GM12878 (cell line): ENCODE measurements at regions not wholly inside any gene's neighbourhood (a gene's known extent, or its start where the extent isn't known, plus 50 kb on each side); places are given as distances from the start of the nearest gene placed in this dataset.

ENCODE experiments used
- ATAC-seq: fragments of 200-7000 bp; cut with Tn5 transposase; 3 replicates; pipeline ENCODE4 v1.9.1; 2020; ENCODE audit warnings: mild to moderate bottlenecking, moderate library complexity
- BruUV-seq: library from RNA; stranded (reverse); fragments of 400-500 nt; replicated peaks from 2 replicates; lab custom pipeline; 2021; lab: Mats Ljungman, UMichigan
- CTCF ChIA-PET: fragments of 300-600 bp; sonication (Branson Sonifier 250); formaldehyde crosslinking; extraction: SDS; loops from one replicate; lab custom pipeline; 2021; ENCODE audit warnings: inconsistent platforms; lab: Yijun Ruan, JAX
- POLR2A ChIA-PET: fragments of 350-600 bp; formaldehyde crosslinking; extraction: SDS; loops from one replicate; lab custom pipeline; 2021; ENCODE audit warnings: inconsistent platforms; lab: Charles Lee
- RAD21 ChIA-PET: fragments of 300-600 bp; sonication (Branson Sonifier 250); formaldehyde crosslinking; loops from one replicate; lab custom pipeline; 2023; ENCODE audit warnings: antibody characterized with exemption; ENCODE audit not compliant: unreplicated experiment; lab: Charles Lee
- SMC1A ChIA-PET: fragments of 300-600 bp; sonication (Branson Sonifier 250); formaldehyde crosslinking; loops from one replicate; lab custom pipeline; 2023; ENCODE audit not compliant: unreplicated experiment, uncharacterized antibody; lab: Charles Lee
- DNase-seq: peaks from one replicate; pipeline ENCODE4 v3.0.0-alpha.2; 2011; ENCODE audit warnings: low read depth, low spot score
- FAIRE-seq: peaks from 3 replicates; lab custom pipeline; 2011; peaks lifted over from hg19 to GRCh38; lab: Jason Lieb, UNC
- H2AFZ ChIP-seq: 2 replicates; pipeline ENCODE4 v1.6.0; 2011; ENCODE audit warnings: low read depth, low read length, control low read depth; ENCODE audit not compliant: control insufficient read depth
- H3K27ac ChIP-seq: 2 replicates; pipeline ENCODE4 v1.5.1; 2011; ENCODE audit warnings: control low read depth; ENCODE audit not compliant: control insufficient read depth, insufficient read depth
- H3K27me3 ChIP-seq, 2 experiments: replicated peaks in 1 of 2; 2 replicates each; pipeline versions ENCODE4 v1.6.0 to v1.6.1; 2011; ENCODE audit warnings: low read length in 1 of 2; ENCODE audit not compliant: control insufficient read depth in 2 of 2, insufficient read depth in 2 of 2
- H3K36me3 ChIP-seq, 2 experiments: 2 replicates each; pipeline ENCODE4 v1.5.1; 2011; ENCODE audit warnings: low read length in 1 of 2; ENCODE audit not compliant: control insufficient read depth in 2 of 2, insufficient read depth in 2 of 2
- H3K4me1 ChIP-seq: 2 replicates; pipeline ENCODE4 v1.6.1; 2011; ENCODE audit warnings: mild to moderate bottlenecking, low read length, moderate library complexity, mixed read lengths; ENCODE audit not compliant: control insufficient read depth, insufficient read depth
- H3K4me2 ChIP-seq: 2 replicates; pipeline ENCODE4 v1.6.0; 2011; ENCODE audit warnings: control low read depth; ENCODE audit not compliant: control insufficient read depth, insufficient read depth
- H3K4me3 ChIP-seq: fragments of 200-600 bp; sonication (generic); 2 replicates; pipeline ENCODE4 v1.5.1; 2016
- H3K79me2 ChIP-seq: 2 replicates; pipeline ENCODE4 v1.6.0; 2011; ENCODE audit warnings: low read length; ENCODE audit not compliant: control insufficient read depth, insufficient read depth
- H3K9ac ChIP-seq: 2 replicates; pipeline ENCODE4 v1.8.0; 2011; ENCODE audit warnings: low read length, control low read depth, mixed read lengths; ENCODE audit not compliant: control insufficient read depth, insufficient read depth
- H3K9me3 ChIP-seq: replicated peaks from 3 replicates; pipeline ENCODE4 v1.5.1; 2011; ENCODE audit warnings: mild to moderate bottlenecking, low read length; ENCODE audit not compliant: control insufficient read depth, insufficient read depth
- H4K20me1 ChIP-seq: 2 replicates; pipeline ENCODE4 v1.6.0; 2011; ENCODE audit not compliant: control insufficient read depth, insufficient read depth
- CBX3 ChIP-seq: fragments of 200-600 bp; sonication (generic); IDR thresholded peaks from 2 replicates; pipeline ENCODE4 v1.6.1; 2016; ENCODE audit warnings: low read depth, borderline replicate concordance
- FOXM1 ChIP-seq: IDR thresholded peaks from 2 replicates; pipeline ENCODE4 v1.6.1; 2012; ENCODE audit warnings: low read depth, mild to moderate bottlenecking, inconsistent platforms, low read length, moderate library complexity
- HCFC1 ChIP-seq: fragments of 150-350 bp; IDR thresholded peaks from 2 replicates; pipeline ENCODE4 v1.6.1; 2014; ENCODE audit warnings: low read length
- IKZF2 ChIP-seq, 2 experiments: fragments of 450-650 bp; IDR thresholded peaks; 2 replicates each; pipeline ENCODE4 v1.6.1; 2017; ENCODE audit warnings: mild to moderate bottlenecking in 2 of 2, moderate library complexity in 2 of 2
- LARP7 ChIP-seq: fragments of 450-650 bp; IDR thresholded peaks from 2 replicates; pipeline ENCODE4 v1.6.1; 2017; ENCODE audit warnings: mild to moderate bottlenecking
- MTA2 ChIP-seq: fragments of 450-650 bp; IDR thresholded peaks from 2 replicates; pipeline ENCODE4 v1.6.1; 2016; ENCODE audit warnings: low read depth, mild to moderate bottlenecking, moderate library complexity
- MYB ChIP-seq: fragments of 150-350 bp; IDR thresholded peaks from 2 replicates; pipeline ENCODE4 v1.6.1; 2014; ENCODE audit warnings: mild to moderate bottlenecking, low read depth, low read length, borderline replicate concordance
- NR2F1 ChIP-seq: fragments of 450-650 bp; conservative IDR thresholded peaks from 2 replicates; pipeline ENCODE4 v1.6.1; 2017; ENCODE audit warnings: mild to moderate bottlenecking
- PAX5 ChIP-seq: IDR thresholded peaks from 2 replicates; pipeline ENCODE4 v1.6.1; 2011; ENCODE audit warnings: low read depth, low read length, borderline replicate concordance
- RAD51 ChIP-seq: fragments of 450-650 bp; IDR thresholded peaks from 2 replicates; pipeline ENCODE4 v1.6.1; 2016; ENCODE audit warnings: moderate library complexity, mild to moderate bottlenecking, inconsistent platforms
- SREBF2 ChIP-seq: IDR thresholded peaks from 2 replicates; pipeline ENCODE4 v1.6.1; 2012; ENCODE audit warnings: mild to moderate bottlenecking, low read length
- SUPT20H ChIP-seq: IDR thresholded peaks from 2 replicates; pipeline ENCODE4 v1.6.1; 2011; ENCODE audit warnings: low read depth, mild to moderate bottlenecking, low read length, moderate library complexity, borderline replicate concordance; ENCODE audit not compliant: control insufficient read depth
- ZNF274 ChIP-seq: IDR thresholded peaks from one replicate; pipeline ENCODE4 v1.8.0; 2011; ENCODE audit not compliant: insufficient read length, insufficient read depth
- WGBS: methylation state at CpG from one replicate; pipeline ENCODE4 v1.1.6; 2016; ENCODE audit warnings: low lambda C conversion rate; ENCODE audit not compliant: insufficient replicate concordance, insufficient coverage; ENCODE audit errors: missing lambda C conversion rate; 5-methylcytosine and 5-hydroxymethylcytosine counted together
- in situ Hi-C: fragments of 300-500 bp; cut with MboI; formaldehyde crosslinking; loops from 9 replicates; pipeline ENCODE4 v1.14.3; 2018; ENCODE audit warnings: mixed read lengths
- intact Hi-C: fragments of 100-400 bp; cut with micrococcal nuclease; formaldehyde crosslinking; loops from one replicate; pipeline ENCODE4 v1.14.2; 2022; ENCODE audit not compliant: unreplicated experiment
- TF ChIP-seq, protein P1 (sequence below): IDR thresholded peaks from 2 replicates; pipeline ENCODE4 v1.6.1; 2011; ENCODE audit warnings: low read depth, low read length, improper control_type of control experiment, borderline replicate concordance

DNA sequence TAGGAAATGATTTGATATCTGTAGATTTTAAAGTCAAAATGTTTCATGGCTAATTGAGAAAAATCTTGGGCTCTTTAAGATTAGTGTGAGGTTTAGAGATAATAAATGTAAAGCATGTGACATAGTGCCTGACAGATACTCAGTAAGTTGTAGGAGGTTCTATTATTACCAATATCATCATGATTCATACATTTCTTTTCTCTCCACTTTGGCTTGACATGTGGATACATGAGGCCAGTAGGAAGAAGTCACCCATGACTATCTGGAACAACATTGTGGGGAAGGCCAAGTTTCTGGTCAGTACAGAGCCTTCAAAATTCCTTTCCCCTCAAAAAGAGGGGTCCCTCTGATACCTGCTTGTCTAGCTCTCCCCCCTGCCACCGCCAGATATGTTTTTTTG, 91.2 kb upstream of the SORBS2 start:
- H3K79me2 ChIP-seq: no peaks in the 10 kb centered on the region
- POLR2A ChIA-PET: no interaction called here
- intact Hi-C loops (no loop called here), in situ Hi-C loops (no loop called here)
- no peak overlapping the region for H3K4me3 ChIP-seq
- H3K9me3 ChIP-seq: no peaks in the 10 kb centered on the region
- RAD21 ChIA-PET: no interaction called here
- no peak overlapping the region for H3K27ac ChIP-seq
- no peaks in the 10 kb centered on the region for H4K20me1 ChIP-seq
- no peak overlapping the region for H3K4me2 ChIP-seq
- no peaks in the 10 kb centered on the region for H3K4me1 ChIP-seq
- BruUV-seq: no TSS peak
- ATAC-seq (no peak), FAIRE-seq (no peak), DNase-seq (no peak)
- no peaks in the 10 kb centered on the region for H3K36me3 ChIP-seq
- SMC1A ChIA-PET: no interaction called here
- CTCF ChIA-PET: no interaction called here
- H3K9ac ChIP-seq: no peak overlapping the region
- no peaks in the 10 kb centered on the region for H3K27me3 ChIP-seq
- no peak overlapping the region for H2AFZ ChIP-seq
- no peak for TF ChIP-seq LARP7
- TF ChIP-seq SUPT20H: no peak
- TF ChIP-seq, protein P1, sequence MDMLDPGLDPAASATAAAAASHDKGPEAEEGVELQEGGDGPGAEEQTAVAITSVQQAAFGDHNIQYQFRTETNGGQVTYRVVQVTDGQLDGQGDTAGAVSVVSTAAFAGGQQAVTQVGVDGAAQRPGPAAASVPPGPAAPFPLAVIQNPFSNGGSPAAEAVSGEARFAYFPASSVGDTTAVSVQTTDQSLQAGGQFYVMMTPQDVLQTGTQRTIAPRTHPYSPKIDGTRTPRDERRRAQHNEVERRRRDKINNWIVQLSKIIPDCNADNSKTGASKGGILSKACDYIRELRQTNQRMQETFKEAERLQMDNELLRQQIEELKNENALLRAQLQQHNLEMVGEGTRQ: no peak
- 37% methylated on average over 1 of the region's 1 CpG for WGBS

GRCh38 chr4:185904381-185904780, 92.4 kb upstream of the SORBS2 start:
- intact Hi-C loops (no loop called here), in situ Hi-C loops (no loop called here)
- Histone ChIP-seq H3K9me3 (no peaks in the 10 kb centered on the region), H3K9ac (no peak overlapping the region)
- TF ChIP-seq PAX5 (no peak), SREBF2 (no peak), HCFC1 (no peak), IKZF2 (IDR thresholded peaks at IDR 0.05) (no peak), NR2F1 (no peak), MTA2 (no peak), ZNF274 (no peak), RAD51 (no peak), FOXM1 (no peak), CBX3 (no peak), MYB (no peak)
- TF ChIP-seq, all 136 proteins: peak for 0
- Histone ChIP-seq H2AFZ (no peak overlapping the region), H3K4me2 (no peak overlapping the region), H3K27ac (no peak overlapping the region), H3K36me3 (no peaks in the 10 kb centered on the region), H4K20me1 (no peaks in the 10 kb centered on the region), H3K4me3 (no peak overlapping the region), H3K4me1 (no peaks in the 10 kb centered on the region), H3K79me2 (no peaks in the 10 kb centered on the region), H3K27me3 (no peaks in the 10 kb centered on the region)
- RAD21 ChIA-PET: no interaction called here
- POLR2A ChIA-PET: no interaction called here
- SMC1A ChIA-PET: no interaction called here
- no peak for FAIRE-seq
- no TSS peak for BruUV-seq
- ATAC-seq: no peak
- no peak for DNase-seq
- 46% methylated on average over 5 of the region's 5 CpGs for WGBS
- CTCF ChIA-PET: no interaction called here
